Mesenchymal stem cell (in vitro differentiated cells and primary cell): ENCODE measurements at regions not wholly inside any gene's neighbourhood (a gene's known extent, or its start where the extent isn't known, plus 50 kb on each side); places are given as distances from the start of the nearest gene placed in this dataset.

Source experiments
- DNase-seq: peaks from one replicate; pipeline ENCODE4 v3.0.0-alpha.2; 2013
- H2AFZ ChIP-seq: one replicate; pipeline ENCODE4 v1.6.1; 2013; ENCODE audit warnings: low read depth, mild to moderate bottlenecking, control low read depth, inconsistent platforms, low read length, moderate library complexity
- H2AK5ac ChIP-seq: 2 replicates; pipeline ENCODE4 v1.6.1; 2013; ENCODE audit warnings: low read length, moderate library complexity, mild to moderate bottlenecking, inconsistent platforms; ENCODE audit not compliant: severe bottlenecking
- H2BK120ac ChIP-seq: one replicate; pipeline ENCODE4 v1.6.1; 2013; ENCODE audit warnings: low read depth, mild to moderate bottlenecking, inconsistent platforms, low read length, moderate library complexity
- H2BK12ac ChIP-seq, 2 experiments: one replicate each; pipeline ENCODE4 v1.6.1; 2013; ENCODE audit warnings: inconsistent platforms in 2 of 2, low read length in 2 of 2, mild to moderate bottlenecking in 2 of 2, moderate library complexity in 2 of 2, control low read depth in 1 of 2
- H2BK15ac ChIP-seq: one replicate; pipeline ENCODE4 v1.6.1; 2013; ENCODE audit warnings: mild to moderate bottlenecking, low read depth, inconsistent platforms; ENCODE audit not compliant: poor library complexity, severe bottlenecking
- H2BK5ac ChIP-seq: 2 replicates; pipeline ENCODE4 v1.6.1; 2013; ENCODE audit warnings: low read depth, mild to moderate bottlenecking, low read length, control low read depth, inconsistent platforms; ENCODE audit not compliant: poor library complexity, severe bottlenecking
- H3K14ac ChIP-seq, 2 experiments: one replicate each; pipeline ENCODE4 v1.6.1; 2013; ENCODE audit warnings: inconsistent platforms in 2 of 2, low read length in 2 of 2, control low read depth in 1 of 2, mild to moderate bottlenecking in 1 of 2, moderate library complexity in 1 of 2
- H3K18ac ChIP-seq, 2 experiments: one replicate each; pipeline ENCODE4 v1.6.1; 2013; ENCODE audit warnings: inconsistent platforms in 2 of 2, low read length in 2 of 2, control low read depth in 1 of 2, low read depth in 1 of 2, mild to moderate bottlenecking in 1 of 2
- H3K23ac ChIP-seq, 2 experiments: one replicate each; pipeline ENCODE4 v1.6.1; 2013; ENCODE audit warnings: inconsistent platforms in 2 of 2, low read length in 2 of 2, mild to moderate bottlenecking in 2 of 2, moderate library complexity in 2 of 2, control low read depth in 1 of 2
- H3K27ac ChIP-seq: 2 replicates; pipeline ENCODE4 v1.5.1; 2013; ENCODE audit warnings: mild to moderate bottlenecking, moderate library complexity, low read length, control low read depth, inconsistent platforms; ENCODE audit not compliant: poor library complexity, severe bottlenecking
- H3K27me3 ChIP-seq, 2 experiments: 2 replicates each; pipeline versions ENCODE4 v1.6.1 to v1.7.0; 2013; ENCODE audit warnings: low read length in 2 of 2, mild to moderate bottlenecking in 2 of 2, moderate library complexity in 2 of 2, control low read depth in 1 of 2, inconsistent platforms in 1 of 2; ENCODE audit not compliant: control insufficient read depth in 1 of 2, insufficient read depth in 1 of 2
- H3K36me3 ChIP-seq, 2 experiments: 2 replicates each; pipeline versions ENCODE4 v1.6.1 to v1.7.0; 2013; ENCODE audit warnings: low read length in 2 of 2, control low read depth in 1 of 2, inconsistent platforms in 1 of 2, low read depth in 1 of 2, mild to moderate bottlenecking in 1 of 2; ENCODE audit not compliant: insufficient read depth in 2 of 2, control insufficient read depth in 1 of 2
- H3K4ac ChIP-seq, 2 experiments: one replicate each; pipeline ENCODE4 v1.6.1; 2013; ENCODE audit warnings: inconsistent platforms in 2 of 2, low read length in 2 of 2, mild to moderate bottlenecking in 2 of 2, moderate library complexity in 2 of 2, control low read depth in 1 of 2, low read depth in 1 of 2
- H3K4me1 ChIP-seq: 2 replicates; pipeline ENCODE4 v1.6.1; 2013; ENCODE audit warnings: low read depth, low read length, control low read depth; ENCODE audit not compliant: control insufficient read depth, insufficient read depth
- H3K4me2 ChIP-seq: 2 replicates; pipeline ENCODE4 v1.6.1; 2013; ENCODE audit warnings: low read length, mild to moderate bottlenecking, inconsistent platforms; ENCODE audit not compliant: poor library complexity, severe bottlenecking
- H3K4me3 ChIP-seq, 2 experiments: 2 replicates each; pipeline versions ENCODE4 v1.5.1 to v1.7.0; 2013; ENCODE audit warnings: low read length in 2 of 2, mild to moderate bottlenecking in 2 of 2, control low read depth in 1 of 2, low read depth in 1 of 2; ENCODE audit not compliant: insufficient read depth in 1 of 2
- H3K79me1 ChIP-seq: replicated peaks from 2 replicates; pipeline ENCODE4 v1.6.1; 2013; ENCODE audit warnings: mild to moderate bottlenecking, control low read depth, low read length, inconsistent platforms; ENCODE audit not compliant: poor library complexity, severe bottlenecking
- H3K9ac ChIP-seq: 2 replicates; pipeline ENCODE4 v1.7.0; 2013; ENCODE audit warnings: mild to moderate bottlenecking, low read length, moderate library complexity
- H3K9me3 ChIP-seq: 2 replicates; pipeline ENCODE4 v1.7.0; 2013; ENCODE audit warnings: mild to moderate bottlenecking, low read length; ENCODE audit not compliant: control insufficient read depth
- H4K8ac ChIP-seq: one replicate; pipeline ENCODE4 v1.6.1; 2013; ENCODE audit warnings: inconsistent platforms, mild to moderate bottlenecking, low read length, moderate library complexity
- H4K91ac ChIP-seq: one replicate; pipeline ENCODE4 v1.6.1; 2013; ENCODE audit warnings: mild to moderate bottlenecking, low read length, inconsistent platforms
- WGBS: methylation state at CpG from one replicate; pipeline ENCODE4 v1.1.7; 2013; ENCODE audit warnings: mixed read lengths; 5-methylcytosine and 5-hydroxymethylcytosine counted together

- WGBS, result 60% methylated on average over 13 of the region's 13 CpGs
- H2BK15ac ChIP-seq, result no peak overlapping the region
Measured at GRCh38 chr20:57091748-57092111, 174.7 kb downstream of the BMP7 start.

DNA sequence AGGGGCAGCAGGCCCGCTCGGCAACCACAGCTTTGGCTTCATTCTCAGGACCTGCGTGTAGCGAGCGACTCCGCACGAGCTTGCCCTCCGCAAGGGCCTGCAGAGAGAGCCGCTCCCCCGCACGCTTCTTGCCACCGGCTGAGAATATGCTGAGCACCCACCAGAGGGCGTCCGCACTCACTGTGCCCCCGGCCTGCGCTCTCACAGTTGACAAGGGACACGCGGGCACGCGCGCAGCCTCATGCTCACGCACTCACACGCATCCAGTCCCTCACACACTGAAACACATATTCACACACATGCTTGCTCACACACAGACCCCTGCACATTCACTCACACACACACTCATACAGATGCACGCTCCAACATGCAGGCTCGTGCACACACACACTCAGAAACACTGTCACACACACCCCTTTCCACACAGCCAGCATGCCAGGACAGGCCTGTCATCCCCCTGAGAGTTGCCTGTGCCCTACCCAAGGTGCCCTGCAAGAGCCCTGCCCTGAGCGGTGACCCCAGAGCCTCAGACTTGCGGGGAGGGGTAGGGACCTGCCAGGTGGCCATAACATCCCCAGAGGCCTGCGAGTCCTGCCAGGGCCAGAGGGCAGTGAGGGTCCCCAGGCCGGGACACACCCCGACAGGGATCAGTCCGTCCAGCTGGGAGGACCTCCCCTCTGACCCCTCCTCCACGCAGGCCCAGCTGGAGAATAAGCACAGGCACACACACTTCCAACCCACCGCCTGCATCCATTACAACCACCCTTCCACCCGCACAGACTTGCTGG, 174.1 kb downstream of the BMP7 start:
- H3K23ac ChIP-seq, result no peak overlapping the region
- no peak overlapping the region for H2BK5ac ChIP-seq
- H4K8ac ChIP-seq, result no peak overlapping the region
- no peak overlapping the region for H2AFZ ChIP-seq
- H3K14ac ChIP-seq, result no peak overlapping the region
- peaks cover 27 to 62% of the 10 kb centered on the region in 2 experiments for H3K27me3 ChIP-seq
- H3K4me2 ChIP-seq, result no peak overlapping the region
- H3K4me1 ChIP-seq, result peaks cover 10% of the 10 kb centered on the region
- 28% methylated on average over 34 of the region's 34 CpGs for WGBS
- DNase-seq, result peak; percentile 61
- H3K27ac ChIP-seq, result no peak overlapping the region
- H3K36me3 ChIP-seq, result no peaks in the 10 kb centered on the region
- H3K4me3 ChIP-seq, result no peak overlapping the region
- no peak overlapping the region for H3K18ac ChIP-seq
- no peak overlapping the region for H3K4ac ChIP-seq
- H2BK12ac ChIP-seq, result no peak overlapping the region
- no peak overlapping the region for H4K91ac ChIP-seq
- no peaks in the 10 kb centered on the region for H3K79me1 ChIP-seq
- H2BK120ac ChIP-seq, result no peak overlapping the region
- H2AK5ac ChIP-seq, result no peak overlapping the region
- H2BK15ac ChIP-seq, result no peak overlapping the region
- H3K9ac ChIP-seq, result no peak overlapping the region
- peaks cover 6% of the 10 kb centered on the region for H3K9me3 ChIP-seq

More at GRCh38 chr20:57091748-57092111, 174.7 kb downstream of the BMP7 start:
- no peak overlapping the region for H3K9ac ChIP-seq
- H3K23ac ChIP-seq, result no peak overlapping the region
- H3K79me1 ChIP-seq, result no peaks in the 10 kb centered on the region
- H3K4me3 ChIP-seq, result no peak overlapping the region
- H4K91ac ChIP-seq, result no peak overlapping the region
- no peak overlapping the region for H3K14ac ChIP-seq
- H3K27me3 ChIP-seq, result peaks cover 27 to 62% of the 10 kb centered on the region in 2 experiments
- peaks cover 8% of the 10 kb centered on the region for H3K9me3 ChIP-seq
- no peak overlapping the region for H3K18ac ChIP-seq
- H3K36me3 ChIP-seq, result no peaks in the 10 kb centered on the region
- H3K4me1 ChIP-seq, result peaks cover 10% of the 10 kb centered on the region
- no peak overlapping the region for H3K4ac ChIP-seq
- no peak overlapping the region for H2AK5ac ChIP-seq
- no peak overlapping the region for H2BK5ac ChIP-seq
- no peak for DNase-seq
- H3K27ac ChIP-seq, result no peak overlapping the region
- no peak overlapping the region for H4K8ac ChIP-seq
- no peak overlapping the region for H2BK12ac ChIP-seq
- H3K4me2 ChIP-seq, result no peak overlapping the region
- no peak overlapping the region for H2BK120ac ChIP-seq
- no peak overlapping the region for H2AFZ ChIP-seq

- Histone ChIP-seq H2BK5ac (no peak overlapping the region), H3K27me3 (peaks cover 21 to 59% of the 10 kb centered on the region in 2 experiments), H2BK120ac (no peak overlapping the region), H3K4me3 (no peak overlapping the region), H2AFZ (no peak overlapping the region), H4K91ac (no peak overlapping the region), H3K36me3 (no peaks in the 10 kb centered on the region), H3K27ac (no peak overlapping the region), H2BK12ac (no peak overlapping the region), H3K4me1 (peaks cover 10% of the 10 kb centered on the region), H2BK15ac (no peak overlapping the region), H3K9me3 (no peaks in the 10 kb centered on the region), H3K4me2 (no peak overlapping the region), H3K18ac (no peak overlapping the region), H3K79me1 (no peaks in the 10 kb centered on the region), H3K4ac (no peak overlapping the region), H3K23ac (no peak overlapping the region), H2AK5ac (no peak overlapping the region), H3K14ac (no peak overlapping the region), H3K9ac (no peak overlapping the region), H4K8ac (no peak overlapping the region)
- WGBS, result 89% methylated on average over 23 of the region's 23 CpGs
- no peak for DNase-seq
Measured at GRCh38 chr20:57092900-57093530, 173.4 kb downstream of the BMP7 start.

- H3K23ac ChIP-seq, result no peak overlapping the region
- no peak overlapping the region for H3K9ac ChIP-seq
- no peak overlapping the region for H2BK5ac ChIP-seq
- H3K27me3 ChIP-seq, result peaks cover 13 to 58% of the 10 kb centered on the region in 2 experiments
- no peak overlapping the region for H2AFZ ChIP-seq
- H3K4me3 ChIP-seq, result no peak overlapping the region
- no peak overlapping the region for H2BK120ac ChIP-seq
- H3K4me1 ChIP-seq, result peaks cover 10% of the 10 kb centered on the region
- no peak overlapping the region for H3K18ac ChIP-seq
- H3K27ac ChIP-seq, result no peak overlapping the region
- no peak overlapping the region for H3K4me2 ChIP-seq
- 95% methylated on average over 9 of the region's 10 CpGs for WGBS
- H4K8ac ChIP-seq, result no peak overlapping the region
- H3K79me1 ChIP-seq, result no peaks in the 10 kb centered on the region
- no peak overlapping the region for H2BK12ac ChIP-seq
- no peak overlapping the region for H2BK15ac ChIP-seq
- H2AK5ac ChIP-seq, result no peak overlapping the region
- no peak overlapping the region for H4K91ac ChIP-seq
- no peak overlapping the region for H3K4ac ChIP-seq
- no peaks in the 10 kb centered on the region for H3K36me3 ChIP-seq
- H3K14ac ChIP-seq, result no peak overlapping the region
- H3K9me3 ChIP-seq, result no peaks in the 10 kb centered on the region
- DNase-seq, result no peak
Measured at GRCh38 chr20:57093766-57094165, 172.7 kb downstream of the BMP7 start.
